ENCODE measurements at regions not wholly inside any gene's neighbourhood (a gene's known extent, or its start where the extent isn't known, plus 50 kb on each side); places are given as distances from the start of the nearest gene placed in this dataset.

GRCh38 chr7:155987681-155988235, 175.5 kb upstream of the SHH start:
- DNase-seq (ENCODE audit: low read depth) = no peak
- no peak for TF ChIP-seq CTCF (conservative IDR thresholded peaks at IDR 0.05; ENCODE audit: control insufficient read depth, insufficient read depth, low read depth, low read length)
- no peak overlapping the region for H3K4me3 ChIP-seq (ENCODE audit: control insufficient read depth, low read depth, low read length)

DNA sequence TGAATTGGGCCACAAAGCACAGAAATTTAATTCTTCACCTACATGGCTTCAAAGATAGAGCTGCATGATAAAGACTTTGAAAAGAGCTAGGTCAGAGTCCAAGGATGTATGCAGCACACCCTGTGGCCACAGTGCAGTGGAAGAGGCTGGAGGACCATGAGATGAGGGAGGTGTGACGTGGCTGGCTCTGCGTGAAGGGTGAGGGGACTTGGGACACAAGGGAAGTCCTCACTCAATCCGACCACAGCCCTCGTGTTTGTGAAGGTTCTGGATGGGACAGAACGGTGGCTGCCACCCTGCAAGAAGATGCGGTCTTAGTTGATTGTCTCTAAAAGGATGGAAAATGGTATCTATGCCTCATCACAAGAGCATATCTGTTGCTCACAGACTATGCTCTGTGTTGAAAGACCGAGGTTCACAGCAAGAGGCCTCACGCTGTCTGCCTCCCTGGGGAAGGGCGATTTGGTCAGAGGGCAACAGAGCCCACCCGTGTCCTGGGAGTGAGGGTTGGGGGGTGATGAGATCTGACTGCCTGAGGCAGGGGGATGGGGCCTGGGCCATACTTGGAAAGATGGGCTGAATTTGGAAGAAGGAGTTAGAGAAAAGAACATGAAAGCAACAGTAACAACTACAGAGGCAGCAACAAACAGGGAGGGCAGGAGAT, 174.4 kb upstream of the SHH start:
- H3K4me3 ChIP-seq (ENCODE audit: control insufficient read depth, low read depth, low read length) = no peak overlapping the region
- no peak for DNase-seq (ENCODE audit: low read depth)
- no peak for TF ChIP-seq CTCF (conservative IDR thresholded peaks at IDR 0.05; ENCODE audit: control insufficient read depth, insufficient read depth, low read depth, low read length)

GRCh38 chr7:155985518-155986250, 173.4 kb upstream of the SHH start:
- H3K4me3 ChIP-seq (ENCODE audit: control insufficient read depth, low read depth, low read length) = no peak overlapping the region
- DNase-seq (ENCODE audit: low read depth) = no peak
- TF ChIP-seq CTCF (conservative IDR thresholded peaks at IDR 0.05; ENCODE audit: control insufficient read depth, insufficient read depth, low read depth, low read length) = no peak

DNA sequence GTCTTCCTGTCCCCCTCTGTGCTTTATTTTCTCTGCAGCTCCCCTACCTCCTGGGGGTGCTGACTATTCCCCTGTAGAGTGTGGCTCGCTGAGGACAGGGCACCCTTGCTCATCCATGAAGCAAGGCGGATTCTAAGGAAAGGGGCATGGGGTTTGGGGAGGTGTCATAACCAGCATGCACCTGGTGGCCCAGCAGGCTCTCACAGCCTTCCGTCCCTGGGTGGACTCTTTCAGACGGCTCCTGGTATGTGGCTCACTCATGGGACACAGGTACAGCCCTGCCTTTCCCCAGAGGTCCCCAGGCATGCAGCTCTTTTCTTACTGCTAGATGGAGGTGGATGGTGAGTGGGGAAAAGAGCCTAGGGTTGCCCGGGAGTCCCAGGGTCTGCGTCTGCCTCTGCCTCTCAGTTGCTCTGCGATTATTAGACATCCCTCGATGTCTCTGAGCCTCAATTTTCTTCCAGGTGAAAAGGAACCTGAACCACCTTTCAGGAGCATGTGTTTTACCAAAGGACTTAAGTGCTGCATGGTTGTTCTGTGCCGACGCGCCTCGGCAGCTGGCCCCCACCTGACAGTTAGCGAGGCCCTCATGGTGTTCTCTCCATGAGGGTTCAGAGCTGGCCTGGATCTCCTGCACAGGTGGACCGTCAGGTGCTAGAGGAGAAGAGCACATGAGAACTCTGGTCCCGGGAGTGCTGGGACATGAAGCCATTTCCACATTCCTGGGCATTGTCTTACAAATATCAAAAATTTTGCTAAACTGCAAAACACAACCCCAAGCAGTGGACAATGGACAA, 172.5 kb upstream of the SHH start:
- no peak for DNase-seq (ENCODE audit: low read depth)
- no peak for TF ChIP-seq CTCF (conservative IDR thresholded peaks at IDR 0.05; ENCODE audit: control insufficient read depth, insufficient read depth, low read depth, low read length)
- H3K4me3 ChIP-seq (ENCODE audit: control insufficient read depth, low read depth, low read length) = no peak overlapping the region

DNA sequence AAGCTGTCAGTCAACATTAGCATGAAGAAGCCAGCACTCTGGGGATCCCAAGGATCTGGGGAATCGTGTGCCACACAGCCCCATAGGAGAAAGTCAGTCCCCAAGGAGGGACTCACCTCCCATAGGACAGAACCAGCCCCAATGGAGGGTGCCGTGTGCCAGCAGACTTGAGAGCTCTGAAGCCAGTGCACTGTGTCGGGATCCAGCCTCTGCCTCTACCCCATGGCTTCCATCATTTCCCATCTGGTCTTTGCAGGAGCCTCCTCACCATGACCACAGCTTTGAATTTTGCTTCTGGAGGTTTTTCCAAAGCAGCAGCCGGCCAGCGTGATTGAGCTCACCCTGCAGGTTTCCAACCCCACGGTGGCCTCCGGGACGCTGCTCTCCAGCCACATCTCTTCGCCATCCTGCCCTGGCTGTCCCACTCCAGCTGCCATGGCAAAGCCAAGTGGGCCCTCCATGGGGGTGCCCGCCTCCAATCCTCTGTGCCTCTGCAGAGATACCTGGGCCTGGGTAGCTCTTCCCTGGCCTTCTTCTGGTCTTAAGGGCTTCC, 171.8 kb upstream of the SHH start:
- H3K4me3 ChIP-seq (ENCODE audit: control insufficient read depth, low read depth, low read length) = no peak overlapping the region
- no peak for TF ChIP-seq CTCF (conservative IDR thresholded peaks at IDR 0.05; ENCODE audit: control insufficient read depth, insufficient read depth, low read depth, low read length)
- no peak for DNase-seq (ENCODE audit: low read depth)

DNA sequence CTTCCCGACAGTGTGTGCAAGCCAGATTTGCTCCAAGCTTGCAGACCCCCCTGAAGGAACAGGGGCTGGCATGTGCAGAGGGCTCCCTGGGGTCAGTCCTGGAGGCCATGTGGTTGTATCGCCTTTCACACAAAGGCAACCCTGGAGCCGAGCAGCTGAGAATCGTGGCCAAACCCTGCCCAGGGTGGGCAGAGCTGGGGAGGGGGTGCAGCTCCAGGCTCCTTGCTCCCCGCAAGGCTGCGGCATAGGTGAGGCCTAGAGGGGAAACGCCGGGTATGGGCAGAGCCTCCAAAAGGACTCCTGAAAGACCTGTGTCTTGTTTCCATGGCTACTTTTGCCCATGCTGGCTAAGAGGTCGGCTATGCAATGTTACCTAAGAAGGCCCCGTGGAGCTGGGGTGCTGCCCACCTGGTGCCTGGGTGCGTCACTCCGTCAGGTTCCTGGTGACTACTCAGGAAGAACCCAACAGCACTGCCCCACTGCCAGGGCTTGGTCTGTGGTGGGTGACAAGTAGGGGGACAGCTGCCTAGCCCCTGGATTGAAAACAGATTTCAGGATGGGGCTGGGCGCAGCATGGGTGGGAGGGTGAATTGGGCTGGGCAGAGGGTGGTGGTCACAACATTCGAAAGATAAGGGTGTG, 171.0 kb upstream of the SHH start:
- H3K4me3 ChIP-seq (ENCODE audit: control insufficient read depth, low read depth, low read length) = no peak overlapping the region
- no peak for TF ChIP-seq CTCF (conservative IDR thresholded peaks at IDR 0.05; ENCODE audit: control insufficient read depth, insufficient read depth, low read depth, low read length)
- no peak for DNase-seq (ENCODE audit: low read depth)
